ENCODE measurements at regions not wholly inside any gene's neighbourhood (a gene's known extent, or its start where the extent isn't known, plus 50 kb on each side); places are given as distances from the start of the nearest gene placed in this dataset.

GRCh38 chr11:70596091-70596490 is 197.8 kb downstream of the CTTN start:
- H2BK15ac ChIP-seq (ENCODE audit: low read depth, low read length) = no peak overlapping the region
- no peaks in the 10 kb centered on the region for H3K23me2 ChIP-seq (ENCODE audit: insufficient read length, low read depth, low read length, poor library complexity, severe bottlenecking)
- Mint-ChIP-seq H3K4me3 (no peak overlapping the region), H3K9me3 (no peaks in the 10 kb centered on the region), H3K36me3 (ENCODE audit: insufficient read depth in 1 of 3, low read depth in 3 of 3) (peaks cover 0 to 1% (median 0%) of the 10 kb centered on the region in 3 experiments; a peak in 1 of 7 replicates), H3K4me1 (peaks cover 0 to 8% of the 10 kb centered on the region in 2 experiments; a peak in 2 of 4 replicates), H3K27ac (no peak overlapping the region), H3K27me3 (ENCODE audit: low read depth) (no peaks in the 10 kb centered on the region; the same call in 1 of the 2 replicates)
- H3K4me1 ChIP-seq (ENCODE audit: insufficient read depth, low read length) = no peaks in the 10 kb centered on the region
- no peak overlapping the region for H3K27ac ChIP-seq (ENCODE audit: insufficient read length, low read depth, low read length)
- H4K8ac ChIP-seq (replicated peaks; ENCODE audit: insufficient read length, low read depth, low read length) = no peak overlapping the region
- no peak overlapping the region for H3K18ac ChIP-seq (ENCODE audit: insufficient read length, low read depth, low read length)
- TF ChIP-seq, protein P1, sequence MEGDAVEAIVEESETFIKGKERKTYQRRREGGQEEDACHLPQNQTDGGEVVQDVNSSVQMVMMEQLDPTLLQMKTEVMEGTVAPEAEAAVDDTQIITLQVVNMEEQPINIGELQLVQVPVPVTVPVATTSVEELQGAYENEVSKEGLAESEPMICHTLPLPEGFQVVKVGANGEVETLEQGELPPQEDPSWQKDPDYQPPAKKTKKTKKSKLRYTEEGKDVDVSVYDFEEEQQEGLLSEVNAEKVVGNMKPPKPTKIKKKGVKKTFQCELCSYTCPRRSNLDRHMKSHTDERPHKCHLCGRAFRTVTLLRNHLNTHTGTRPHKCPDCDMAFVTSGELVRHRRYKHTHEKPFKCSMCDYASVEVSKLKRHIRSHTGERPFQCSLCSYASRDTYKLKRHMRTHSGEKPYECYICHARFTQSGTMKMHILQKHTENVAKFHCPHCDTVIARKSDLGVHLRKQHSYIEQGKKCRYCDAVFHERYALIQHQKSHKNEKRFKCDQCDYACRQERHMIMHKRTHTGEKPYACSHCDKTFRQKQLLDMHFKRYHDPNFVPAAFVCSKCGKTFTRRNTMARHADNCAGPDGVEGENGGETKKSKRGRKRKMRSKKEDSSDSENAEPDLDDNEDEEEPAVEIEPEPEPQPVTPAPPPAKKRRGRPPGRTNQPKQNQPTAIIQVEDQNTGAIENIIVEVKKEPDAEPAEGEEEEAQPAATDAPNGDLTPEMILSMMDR (conservative IDR thresholded peaks at IDR 0.05) = no peak
- no peak overlapping the region for H2AK5ac ChIP-seq (ENCODE audit: insufficient read length, low read length)
- no peak overlapping the region for H2BK120ac ChIP-seq (ENCODE audit: low read depth, low read length, poor library complexity, severe bottlenecking)
- H2BK12ac ChIP-seq (ENCODE audit: insufficient read length, low read depth, low read length) = no peak overlapping the region
- H3K23ac ChIP-seq (ENCODE audit: insufficient read length, low read depth, low read length) = no peak overlapping the region
- no peak overlapping the region for H3K56ac ChIP-seq (ENCODE audit: insufficient read length, low read depth, low read length)
- H4K5ac ChIP-seq (ENCODE audit: insufficient read length, low read depth, low read length) = no peak overlapping the region
- no peak overlapping the region for H3K9ac ChIP-seq (ENCODE audit: extremely low read depth, insufficient read length, low read length)
- H3T11ph ChIP-seq (ENCODE audit: low read length) = no peak overlapping the region
- no peak for DNase-seq
- no peaks in the 10 kb centered on the region; the same call in 1 of the 2 replicates for H3K27me3 ChIP-seq (ENCODE audit: insufficient read depth, low read length)
- H4K20me1 ChIP-seq (ENCODE audit: control insufficient read depth, insufficient read depth, insufficient read length) = no peaks in the 10 kb centered on the region
- no peak overlapping the region for H4K91ac ChIP-seq (ENCODE audit: insufficient read length, low read depth, low read length)
- no peak overlapping the region for H2BK5ac ChIP-seq (ENCODE audit: insufficient read length, low read length)
- no peak overlapping the region for H2BK20ac ChIP-seq (ENCODE audit: low read depth, low read length, poor library complexity, severe bottlenecking)
- no peaks in the 10 kb centered on the region for H3K79me2 ChIP-seq (ENCODE audit: insufficient read depth, low read length)
- no peaks in the 10 kb centered on the region for H3K9me3 ChIP-seq (ENCODE audit: control insufficient read depth, low read depth, low read length)
- H2AFZ ChIP-seq (ENCODE audit: low read length) = no peak overlapping the region
- H3K79me1 ChIP-seq (ENCODE audit: insufficient read depth, low read depth, low read length, poor library complexity, severe bottlenecking) = no peaks in the 10 kb centered on the region
- H3K14ac ChIP-seq (ENCODE audit: insufficient read depth, low read length) = no peak overlapping the region; the same call in 1 of the 2 replicates
- no peak overlapping the region for H3K4ac ChIP-seq (ENCODE audit: low read depth, low read length)
- WGBS (ENCODE audit: extremely low coverage, insufficient read length, low lambda C conversion rate) = no CpG with 5 or more reads among the region's 9 CpGs
- H3K4me2 ChIP-seq (ENCODE audit: insufficient read depth, insufficient read length, low read length) = no peak overlapping the region
